ENCODE measurements at regions not wholly inside any gene's neighbourhood (a gene's known extent, or its start where the extent isn't known, plus 50 kb on each side); places are given as distances from the start of the nearest gene placed in this dataset.

DNA sequence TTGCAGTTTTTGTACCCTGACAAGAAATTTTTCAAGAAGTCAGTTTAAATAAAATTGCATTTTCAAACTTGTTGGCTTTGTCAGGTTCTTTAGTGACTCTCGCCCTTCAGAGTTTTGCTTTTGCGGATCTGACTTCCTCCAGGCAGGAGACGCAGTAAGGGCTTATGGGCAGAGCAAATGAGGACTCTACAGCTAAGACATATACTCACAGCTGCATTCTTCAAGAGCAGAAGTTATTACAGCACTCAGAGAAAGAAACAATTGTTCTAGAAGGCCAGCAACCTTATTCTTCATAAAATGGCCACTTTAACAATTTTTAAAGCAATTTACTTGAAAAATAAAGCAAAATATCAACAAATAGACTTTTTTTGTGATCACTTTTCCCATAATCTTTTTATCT, 438.8 kb upstream of the THRB start:
- H3K4me3 ChIP-seq: no peak overlapping the region
- ATAC-seq (no peak), DNase-seq (no peak)
- intact Hi-C loops (cut with DNase I): no loop called here
- no peaks in the 10 kb centered on the region for H3K36me3 ChIP-seq
- H3K27ac ChIP-seq: no peak overlapping the region
- H3K9me3 ChIP-seq: no peaks in the 10 kb centered on the region
- no peaks in the 10 kb centered on the region for H3K27me3 ChIP-seq
- WGBS (ENCODE audit: insufficient coverage, low coverage, low lambda C conversion rate, missing lambda C conversion rate): 78% methylated on average over 3 of the region's 3 CpGs
- H3K4me1 ChIP-seq: no peaks in the 10 kb centered on the region
- TF ChIP-seq, protein P1, sequence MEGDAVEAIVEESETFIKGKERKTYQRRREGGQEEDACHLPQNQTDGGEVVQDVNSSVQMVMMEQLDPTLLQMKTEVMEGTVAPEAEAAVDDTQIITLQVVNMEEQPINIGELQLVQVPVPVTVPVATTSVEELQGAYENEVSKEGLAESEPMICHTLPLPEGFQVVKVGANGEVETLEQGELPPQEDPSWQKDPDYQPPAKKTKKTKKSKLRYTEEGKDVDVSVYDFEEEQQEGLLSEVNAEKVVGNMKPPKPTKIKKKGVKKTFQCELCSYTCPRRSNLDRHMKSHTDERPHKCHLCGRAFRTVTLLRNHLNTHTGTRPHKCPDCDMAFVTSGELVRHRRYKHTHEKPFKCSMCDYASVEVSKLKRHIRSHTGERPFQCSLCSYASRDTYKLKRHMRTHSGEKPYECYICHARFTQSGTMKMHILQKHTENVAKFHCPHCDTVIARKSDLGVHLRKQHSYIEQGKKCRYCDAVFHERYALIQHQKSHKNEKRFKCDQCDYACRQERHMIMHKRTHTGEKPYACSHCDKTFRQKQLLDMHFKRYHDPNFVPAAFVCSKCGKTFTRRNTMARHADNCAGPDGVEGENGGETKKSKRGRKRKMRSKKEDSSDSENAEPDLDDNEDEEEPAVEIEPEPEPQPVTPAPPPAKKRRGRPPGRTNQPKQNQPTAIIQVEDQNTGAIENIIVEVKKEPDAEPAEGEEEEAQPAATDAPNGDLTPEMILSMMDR (IDR thresholded peaks at IDR 0.05): no peak
- no peak for TF ChIP-seq POLR2A (IDR thresholded peaks at IDR 0.05)

DNA sequence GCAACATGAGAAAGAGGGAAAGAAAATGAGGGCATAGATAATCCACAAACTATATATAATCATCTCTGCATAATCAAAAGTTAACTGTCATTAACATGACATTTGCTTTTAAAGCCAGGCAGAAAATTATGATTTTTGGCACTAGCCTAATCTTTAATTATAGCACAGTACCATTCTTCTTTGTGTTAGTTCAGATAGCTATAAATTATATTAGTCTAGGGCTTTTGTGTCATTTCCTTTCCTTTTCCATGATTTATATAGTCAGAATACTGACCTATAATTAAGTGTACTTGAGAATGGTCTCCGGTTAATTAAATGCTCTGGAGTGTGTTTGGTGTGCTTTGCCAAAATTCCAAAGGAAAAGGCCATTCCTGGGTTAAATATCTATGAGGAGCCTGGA, 441.9 kb upstream of the THRB start:
- no peak for DNase-seq
- 36% methylated on average over 1 of the region's 1 CpG for WGBS (ENCODE audit: insufficient coverage, low coverage, low lambda C conversion rate, missing lambda C conversion rate)
- intact Hi-C loops (cut with DNase I): no loop called here
- no peaks in the 10 kb centered on the region for H3K4me1 ChIP-seq
- ATAC-seq: no peak
- no peaks in the 10 kb centered on the region for H3K9me3 ChIP-seq
- TF ChIP-seq POLR2A (IDR thresholded peaks at IDR 0.05): no peak
- TF ChIP-seq, protein P1 (IDR thresholded peaks at IDR 0.05): no peak
- H3K4me3 ChIP-seq: no peak overlapping the region
- H3K27ac ChIP-seq: no peak overlapping the region
- no peaks in the 10 kb centered on the region for H3K36me3 ChIP-seq
- H3K27me3 ChIP-seq: no peaks in the 10 kb centered on the region

DNA sequence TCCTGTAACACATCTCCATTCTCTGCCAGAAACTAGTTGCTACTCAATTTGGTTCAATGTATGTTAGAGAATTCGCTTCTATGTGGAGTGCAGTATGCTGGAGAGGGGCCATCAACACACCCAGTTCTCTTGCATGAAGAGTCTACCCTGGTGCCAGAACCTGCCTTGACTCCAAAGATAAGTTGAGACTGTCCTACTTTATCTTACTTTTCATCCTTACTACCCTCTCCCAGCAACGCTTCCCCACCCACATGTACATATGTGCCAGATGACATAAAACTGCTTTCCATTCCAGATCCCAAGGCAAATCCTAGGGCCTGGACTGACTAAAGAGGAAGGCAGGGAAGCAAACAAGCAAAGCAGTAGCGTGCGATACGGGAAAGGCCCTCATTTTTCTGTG, 442.6 kb upstream of the THRB start:
- ATAC-seq: no peak
- no peaks in the 10 kb centered on the region for H3K27me3 ChIP-seq
- no peaks in the 10 kb centered on the region for H3K9me3 ChIP-seq
- WGBS (ENCODE audit: insufficient coverage, low coverage, low lambda C conversion rate, missing lambda C conversion rate): 49% methylated on average over 5 of the region's 5 CpGs
- intact Hi-C loops (cut with DNase I): no loop called here
- no peak for DNase-seq
- no peaks in the 10 kb centered on the region for H3K4me1 ChIP-seq
- no peak overlapping the region for H3K27ac ChIP-seq
- H3K4me3 ChIP-seq: no peak overlapping the region
- TF ChIP-seq, protein P1 (IDR thresholded peaks at IDR 0.05): no peak
- TF ChIP-seq POLR2A (IDR thresholded peaks at IDR 0.05): no peak
- no peaks in the 10 kb centered on the region for H3K36me3 ChIP-seq

DNA sequence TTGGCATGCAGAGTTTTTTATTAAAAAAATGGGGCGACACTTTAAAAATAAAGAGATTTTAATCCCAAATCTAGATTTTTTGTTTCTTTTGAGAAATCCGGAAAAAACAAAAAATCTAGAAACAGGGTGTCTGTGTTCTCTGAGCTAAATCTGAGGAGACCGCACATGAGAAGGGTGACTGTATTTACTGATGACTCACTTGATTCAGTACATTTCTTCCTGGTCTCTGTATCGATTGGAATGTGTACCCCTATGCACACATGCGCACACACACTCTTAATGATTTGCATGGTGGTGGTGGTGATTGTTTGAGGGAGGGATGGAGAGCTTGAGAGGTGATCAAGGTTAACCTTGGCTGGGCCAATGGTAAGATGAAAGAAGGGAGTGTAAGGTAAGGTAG, 443.1 kb upstream of the THRB start:
- TF ChIP-seq POLR2A (IDR thresholded peaks at IDR 0.05): no peak
- TF ChIP-seq, protein P1 (IDR thresholded peaks at IDR 0.05): no peak
- H3K9me3 ChIP-seq: no peaks in the 10 kb centered on the region
- no peak overlapping the region for H3K27ac ChIP-seq
- no peaks in the 10 kb centered on the region for H3K27me3 ChIP-seq
- H3K36me3 ChIP-seq: no peaks in the 10 kb centered on the region
- DNase-seq (no peak), ATAC-seq (no peak)
- no peaks in the 10 kb centered on the region for H3K4me1 ChIP-seq
- 52% methylated on average over 5 of the region's 5 CpGs for WGBS (ENCODE audit: insufficient coverage, low coverage, low lambda C conversion rate, missing lambda C conversion rate)
- intact Hi-C loops (cut with DNase I): no loop called here
- no peak overlapping the region for H3K4me3 ChIP-seq

DNA sequence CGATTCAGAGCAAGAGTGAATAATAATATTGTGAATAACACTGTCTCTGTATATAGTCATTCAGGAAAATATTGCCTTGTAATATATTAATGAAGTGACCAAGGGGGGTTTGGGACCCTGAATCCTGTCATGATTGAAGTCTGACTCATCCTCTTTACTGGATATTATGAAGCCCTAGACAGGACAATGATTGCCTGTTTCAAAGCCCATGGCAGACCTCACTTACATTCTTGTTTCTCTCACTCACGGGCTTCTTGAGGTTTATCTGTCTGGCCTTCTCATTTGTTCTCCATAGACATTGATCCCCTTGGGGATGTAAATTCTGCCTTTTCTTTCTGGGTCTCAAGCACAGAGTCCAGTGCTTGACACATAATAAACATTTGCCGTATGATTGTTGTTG, 449.3 kb upstream of the THRB start:
- Histone ChIP-seq H3K4me3 (no peak overlapping the region), H3K36me3 (no peaks in the 10 kb centered on the region), H3K27me3 (no peaks in the 10 kb centered on the region), H3K4me1 (no peaks in the 10 kb centered on the region), H3K9me3 (no peaks in the 10 kb centered on the region), H3K27ac (no peak overlapping the region)
- intact Hi-C loops (cut with DNase I): no loop called here
- 56% methylated on average over 3 of the region's 3 CpGs for WGBS (ENCODE audit: insufficient coverage, low coverage, low lambda C conversion rate, missing lambda C conversion rate)
- TF ChIP-seq POLR2A (IDR thresholded peaks at IDR 0.05): no peak
- TF ChIP-seq, protein P1 (IDR thresholded peaks at IDR 0.05): no peak
- DNase-seq (no peak), ATAC-seq (no peak)

All from right lobe of liver (tissue), 6 donors.